Hematopoietic multipotent progenitor cell (in vitro differentiated cells): ENCODE measurements at regions not wholly inside any gene's neighbourhood (a gene's known extent, or its start where the extent isn't known, plus 50 kb on each side); places are given as distances from the start of the nearest gene placed in this dataset.

Source experiments
- DNase-seq, 3 donors: peaks; one replicate each; pipeline ENCODE4 v3.0.0-alpha.2; 2011 to 2015; ENCODE audit warnings: low read depth in 2 of 3, low spot score in 2 of 3

GRCh38 chr13:83355041-83355440 lies 527.2 kb downstream of the SLITRK1 start:
- DNase-seq: no peak

GRCh38 chr13:83352391-83352790 lies 529.9 kb downstream of the SLITRK1 start:
- no peak for DNase-seq

- DNase-seq: no peak
Observed at GRCh38 chr13:83350569-83350968, 531.7 kb downstream of the SLITRK1 start.

DNA sequence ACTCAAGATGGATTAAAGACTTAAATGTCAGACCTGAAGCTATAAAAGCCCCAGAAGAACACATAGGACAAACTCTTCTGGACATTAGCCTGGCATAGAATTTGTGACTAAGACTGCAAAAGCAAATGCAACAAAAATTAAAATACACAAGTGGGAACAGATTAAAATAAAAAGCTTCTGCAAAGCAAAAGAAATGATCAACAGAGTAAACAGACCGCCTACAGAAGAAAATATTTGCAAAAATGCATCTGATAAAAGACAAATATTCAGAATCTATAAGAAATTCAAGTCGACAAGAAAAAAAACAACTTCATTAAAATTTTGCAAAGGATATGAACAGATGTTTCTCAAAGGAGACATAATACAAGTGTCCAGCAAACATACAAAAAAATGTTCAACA lies 537.8 kb downstream of the SLITRK1 start:
- no peak for DNase-seq

GRCh38 chr13:83340170-83340569 lies 542.1 kb downstream of the SLITRK1 start:
- no peak for DNase-seq

DNA sequence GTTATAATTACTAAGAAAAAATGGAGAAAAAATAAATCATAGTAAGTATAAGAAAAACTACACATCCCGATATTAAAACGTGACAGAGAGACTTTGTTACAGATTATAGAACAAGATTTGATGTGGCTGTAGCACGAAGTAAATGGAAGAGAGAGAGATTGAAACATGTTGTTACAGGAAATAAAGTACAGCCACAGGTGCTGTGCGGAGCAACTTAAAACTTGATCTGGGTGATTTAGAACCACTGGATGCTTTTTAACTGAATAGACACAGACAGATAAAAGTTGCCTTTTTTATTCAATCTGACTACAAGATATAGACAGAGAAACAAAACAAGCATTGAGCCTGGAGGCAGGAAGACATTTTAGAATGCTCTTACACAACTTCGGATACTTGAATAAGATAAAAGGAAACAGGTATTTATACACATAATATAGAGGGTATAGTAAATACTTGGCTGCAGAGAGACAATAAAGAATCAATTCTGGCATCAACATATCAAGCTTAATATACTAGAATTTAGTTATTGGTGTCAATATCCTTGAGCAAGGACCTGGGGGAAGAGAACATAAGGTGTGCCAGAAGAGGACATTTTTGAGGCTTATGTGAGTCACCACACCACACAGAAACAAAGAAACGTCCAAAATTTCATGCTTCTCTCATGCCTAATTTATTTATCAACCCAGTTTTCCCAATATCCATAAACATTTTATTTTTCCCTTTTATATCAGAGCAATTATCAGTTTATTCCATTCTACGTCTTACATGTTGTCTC lies 548.5 kb downstream of the SLITRK1 start:
- DNase-seq: no peak

- no peak for DNase-seq
Observed at GRCh38 chr13:83332751-83333150, 549.5 kb downstream of the SLITRK1 start.

DNA sequence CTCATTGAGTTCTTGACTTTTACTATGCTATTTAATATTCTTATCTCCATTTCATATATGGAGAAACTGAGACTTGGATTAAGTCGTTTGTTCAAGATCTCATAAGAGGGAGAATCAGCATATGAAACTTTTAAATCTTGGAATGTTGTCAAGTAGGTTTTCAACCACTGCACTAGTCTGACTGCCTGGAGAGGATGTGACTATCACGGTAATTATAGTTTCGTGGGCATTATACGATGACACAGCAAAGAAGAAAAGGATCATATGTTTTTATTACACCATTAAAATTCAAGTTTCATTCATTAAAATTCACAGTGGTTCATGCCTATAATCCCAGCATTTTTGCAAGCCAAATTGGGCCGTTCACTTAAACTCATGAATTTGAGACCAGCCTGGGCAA lies 555.2 kb downstream of the SLITRK1 start:
- DNase-seq: no peak

GRCh38 chr13:83325125-83325853 lies 557.0 kb downstream of the SLITRK1 start:
- no peak for DNase-seq

GRCh38 chr13:83311886-83312577 lies 570.2 kb downstream of the SLITRK1 start:
- no peak for DNase-seq

DNA sequence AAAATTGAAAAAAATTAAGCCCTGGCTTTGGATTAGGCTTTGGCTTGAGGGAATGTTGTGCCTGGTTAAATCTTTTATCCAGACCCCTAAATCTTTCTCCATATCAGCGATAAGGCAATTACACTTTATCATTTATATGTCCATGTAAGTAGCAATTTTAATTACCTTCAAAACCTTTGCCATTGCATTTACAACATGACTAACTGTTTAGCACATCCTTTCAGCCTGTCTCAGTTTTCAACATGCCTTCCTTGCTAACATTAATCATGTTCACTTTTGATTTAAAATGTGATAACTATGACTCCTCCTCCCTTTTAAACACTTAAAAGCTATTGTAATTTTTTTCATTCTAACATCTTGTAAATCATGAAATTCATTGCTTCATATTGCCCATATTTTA lies 583.7 kb downstream of the SLITRK1 start:
- DNase-seq: no peak

- no peak for DNase-seq
Observed at GRCh38 chr13:83297586-83298290, 584.5 kb downstream of the SLITRK1 start.

DNA sequence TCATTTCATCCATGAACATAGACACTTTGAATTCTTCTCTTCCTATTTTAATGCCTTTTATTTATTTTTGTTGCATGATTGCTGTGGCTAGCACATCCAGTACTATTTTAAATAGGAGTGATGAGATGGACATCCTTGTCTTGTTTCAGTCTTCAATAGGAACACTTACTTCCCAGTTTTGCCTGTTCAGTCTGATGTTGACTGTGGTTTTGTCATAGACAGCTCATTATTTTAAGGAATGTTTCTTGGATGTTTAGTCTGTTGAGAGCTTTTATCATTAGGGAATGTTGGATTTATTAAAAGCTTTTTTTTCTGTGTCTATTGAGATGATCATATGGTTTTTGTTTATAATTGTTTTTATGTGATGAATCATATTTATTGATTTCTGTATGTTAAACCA lies 586.6 kb downstream of the SLITRK1 start:
- no peak for DNase-seq

DNA sequence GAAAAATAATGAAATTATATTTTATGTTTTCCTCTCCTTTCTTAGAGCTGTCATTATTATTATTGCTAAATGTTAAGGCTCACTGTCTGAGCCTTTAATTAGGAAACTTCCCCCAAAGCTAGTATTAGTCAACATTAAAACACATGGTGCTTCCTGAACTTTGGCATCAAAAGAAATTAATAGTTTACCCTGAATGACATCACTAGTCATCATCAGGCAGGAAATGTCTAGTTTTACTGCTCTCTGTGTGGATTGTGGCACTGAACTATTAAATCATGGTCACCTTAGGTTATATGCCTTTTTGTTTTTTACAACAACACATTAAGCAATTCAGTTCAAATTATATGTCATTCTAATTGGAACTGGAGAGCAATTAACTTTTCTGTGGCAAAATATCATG lies 595.5 kb downstream of the SLITRK1 start:
- DNase-seq: no peak

GRCh38 chr13:83281654-83282053 lies 600.6 kb downstream of the SLITRK1 start:
- no peak for DNase-seq

DNA sequence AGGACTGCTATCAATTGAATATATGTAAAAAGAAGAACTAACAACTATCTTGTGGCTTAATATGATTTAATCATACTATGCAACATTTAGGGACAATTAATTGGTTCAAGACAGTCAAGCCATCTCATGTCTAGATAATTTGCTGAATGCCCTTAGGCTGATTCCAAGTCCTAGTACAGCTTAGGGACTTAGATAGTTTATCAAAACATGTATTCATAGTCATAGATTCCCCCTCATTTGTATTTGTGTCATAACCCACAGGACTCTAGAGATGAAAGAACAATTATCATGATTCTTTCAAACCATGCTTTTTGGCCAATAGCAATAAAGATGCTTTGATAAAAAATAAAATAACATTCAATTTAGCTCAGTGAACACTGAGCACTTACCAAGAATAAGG lies 607.6 kb downstream of the SLITRK1 start:
- DNase-seq: no peak

DNA sequence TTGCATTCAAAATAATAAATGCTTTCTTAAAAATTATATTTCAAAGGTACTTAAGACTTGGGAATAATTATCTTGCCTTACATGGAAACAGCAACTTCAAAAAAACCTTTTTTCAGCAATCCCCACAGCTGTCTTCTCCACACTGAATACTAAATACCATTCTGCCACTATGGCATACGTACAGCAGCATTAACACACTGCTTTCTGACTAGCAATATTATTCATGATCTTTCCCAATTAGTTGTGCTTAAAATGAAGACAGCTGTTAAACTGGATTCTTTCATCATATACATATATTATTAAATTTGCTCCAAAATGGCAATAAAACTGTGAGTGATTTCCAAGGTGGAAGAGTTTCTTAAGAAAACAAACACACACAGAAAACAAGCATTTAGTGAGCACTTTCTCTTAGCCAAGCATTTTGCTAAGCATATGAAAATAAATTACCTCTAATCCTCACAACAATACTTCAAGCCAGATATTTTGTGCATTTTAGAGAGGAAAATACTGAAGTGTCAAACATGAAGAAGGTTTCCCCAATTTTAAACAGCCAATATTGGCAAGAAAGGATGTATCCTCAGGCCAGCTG lies 609.5 kb downstream of the SLITRK1 start:
- DNase-seq: no peak

- no peak for DNase-seq
Observed at GRCh38 chr13:83272076-83272475, 610.2 kb downstream of the SLITRK1 start.

- no peak for DNase-seq
Observed at GRCh38 chr13:83265279-83265678, 617.0 kb downstream of the SLITRK1 start.

- DNase-seq: no peak
Observed at GRCh38 chr13:83248751-83249150, 633.5 kb downstream of the SLITRK1 start.

- no peak for DNase-seq
Observed at GRCh38 chr13:83232626-83233025, 649.6 kb downstream of the SLITRK1 start.
